ENCODE measurements at regions not wholly inside any gene's neighbourhood (a gene's known extent, or its start where the extent isn't known, plus 50 kb on each side); places are given as distances from the start of the nearest gene placed in this dataset.
"Not testable (repeated sequence)": the region's sequence is repeated elsewhere in the genome, so short reads cannot be mapped to it uniquely, and the experiment has no call there.

DNA sequence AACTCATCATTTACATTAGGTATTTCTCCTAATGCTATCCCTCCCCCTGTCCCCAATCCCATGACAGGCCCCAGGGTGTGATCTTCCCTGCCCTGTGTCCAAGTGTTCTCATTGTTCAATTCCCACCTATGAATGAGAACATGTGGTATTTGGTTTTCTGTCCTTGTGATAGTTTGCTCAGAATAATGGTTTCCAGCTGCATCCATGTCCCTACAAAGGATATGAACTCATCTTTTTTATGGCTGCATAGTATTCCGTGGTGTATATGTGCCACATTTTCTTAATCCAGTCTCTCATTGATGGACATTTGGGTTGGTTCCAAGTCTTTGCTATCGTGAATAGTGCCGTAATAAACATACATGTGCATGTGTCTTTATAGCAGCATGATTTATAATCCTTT lies 113.0 kb upstream of the CHD6 start:
- DNase-seq; intact Hi-C loops (cut with micrococcal nuclease); H3K27ac Mint-ChIP-seq; H3K27me3 Mint-ChIP-seq; H3K4me3 Mint-ChIP-seq; H3K9me3 Mint-ChIP-seq; H3K4me1 Mint-ChIP-seq; H3K36me3 Mint-ChIP-seq (ENCODE audit: low read depth): not testable (repeated sequence)

DNA sequence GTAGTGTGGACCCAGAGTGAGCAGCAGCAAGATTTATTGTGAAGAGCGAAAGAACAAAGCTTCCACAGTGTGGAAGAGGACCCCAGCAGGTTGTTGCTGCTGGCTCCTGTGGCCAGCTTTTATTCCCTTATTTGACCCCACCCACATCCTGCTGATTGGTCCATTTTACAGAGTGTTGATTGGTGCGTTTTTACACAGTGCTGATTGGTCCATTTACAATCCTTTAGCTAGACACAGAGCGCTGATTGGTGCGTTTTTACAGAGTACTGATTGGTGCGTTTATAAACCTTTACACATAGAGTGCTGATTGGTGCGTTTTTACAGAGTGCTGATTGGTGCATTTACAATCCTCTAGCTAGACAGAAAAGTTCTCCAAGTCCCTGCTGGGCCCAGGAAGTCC lies 109.5 kb upstream of the CHD6 start:
- DNase-seq; intact Hi-C loops (cut with micrococcal nuclease); H3K27me3 Mint-ChIP-seq; H3K36me3 Mint-ChIP-seq (ENCODE audit: low read depth); H3K4me1 Mint-ChIP-seq; H3K9me3 Mint-ChIP-seq; H3K4me3 Mint-ChIP-seq; H3K27ac Mint-ChIP-seq: not testable (repeated sequence)

DNA sequence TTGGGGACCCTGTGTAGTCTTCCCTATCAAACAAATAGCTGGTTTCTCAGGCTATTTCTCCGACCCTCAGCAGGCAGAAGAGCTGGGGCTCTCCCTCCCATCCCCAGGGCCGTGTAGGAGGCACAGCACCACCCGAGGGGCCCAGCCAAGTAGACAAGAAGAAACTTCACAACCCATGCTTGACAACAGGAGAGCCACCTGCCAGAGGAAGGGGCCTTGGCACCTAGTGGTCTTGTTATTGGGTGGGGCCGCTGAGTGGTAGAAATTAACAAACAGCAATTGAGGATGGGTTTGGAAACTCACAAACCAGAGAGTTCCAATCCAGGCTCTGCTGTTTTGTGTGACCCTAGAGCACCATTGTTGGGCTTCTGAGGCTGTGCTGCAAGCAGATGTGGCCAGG lies 108.5 kb upstream of the CHD6 start:
- H3K27me3 Mint-ChIP-seq, result no peaks in the 10 kb centered on the region
- intact Hi-C loops (cut with micrococcal nuclease), result no loop called here
- no peak overlapping the region for H3K27ac Mint-ChIP-seq
- no peaks in the 10 kb centered on the region for H3K4me1 Mint-ChIP-seq
- H3K36me3 Mint-ChIP-seq (ENCODE audit: low read depth), result no peaks in the 10 kb centered on the region
- H3K4me3 Mint-ChIP-seq, result no peak overlapping the region
- H3K9me3 Mint-ChIP-seq, result no peaks in the 10 kb centered on the region
- no peak for DNase-seq

DNA sequence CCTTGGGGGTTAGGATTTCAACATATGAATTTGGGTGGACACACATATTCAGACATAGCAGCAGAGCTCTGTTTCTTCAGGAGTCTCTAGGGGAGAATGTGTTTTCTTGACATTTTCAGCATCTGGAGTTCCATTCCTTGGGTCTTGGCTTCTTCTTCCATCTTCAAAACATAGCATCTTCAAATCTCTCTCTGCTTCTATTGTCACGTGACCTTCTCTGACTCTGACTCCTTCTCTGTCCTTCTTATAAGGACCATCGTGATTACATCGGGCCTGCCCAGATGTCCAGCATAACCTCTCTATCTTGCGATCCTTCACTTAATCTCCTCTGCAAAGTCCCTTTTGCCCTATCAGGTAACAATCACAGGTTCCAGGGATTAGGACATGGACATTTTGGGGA lies 101.0 kb upstream of the CHD6 start:
- Mint-ChIP-seq H3K9me3 (no peaks in the 10 kb centered on the region), H3K27ac (no peak overlapping the region), H3K4me1 (no peaks in the 10 kb centered on the region), H3K4me3 (no peak overlapping the region), H3K36me3 (ENCODE audit: low read depth) (no peaks in the 10 kb centered on the region), H3K27me3 (peaks cover 2% of the 10 kb centered on the region)
- intact Hi-C loops (cut with micrococcal nuclease), result no loop called here
- DNase-seq, result no peak

DNA sequence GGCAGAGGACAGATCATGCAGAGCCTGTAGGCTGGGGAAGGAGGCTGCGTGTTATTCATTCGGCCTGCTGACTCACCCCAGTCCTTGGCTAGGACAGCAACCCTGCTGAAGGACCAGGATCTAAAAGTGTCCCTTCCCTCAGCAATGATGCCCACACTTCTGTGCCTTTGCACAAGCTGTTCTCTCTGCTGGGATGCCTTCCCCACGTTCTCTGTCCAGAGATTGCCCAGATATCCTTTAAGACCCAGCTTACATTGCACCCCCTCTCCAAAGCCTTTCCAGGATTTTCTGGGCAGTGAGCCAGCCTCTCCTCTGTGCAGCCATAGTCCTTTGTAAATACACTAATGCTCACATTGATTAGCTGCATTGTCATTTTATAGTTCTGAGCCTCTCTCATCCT lies 99.3 kb upstream of the CHD6 start:
- Mint-ChIP-seq H3K9me3 (no peaks in the 10 kb centered on the region), H3K4me3 (no peak overlapping the region), H3K27me3 (peaks cover 9% of the 10 kb centered on the region), H3K27ac (no peak overlapping the region), H3K36me3 (ENCODE audit: low read depth) (no peaks in the 10 kb centered on the region), H3K4me1 (no peaks in the 10 kb centered on the region)
- intact Hi-C loops (cut with micrococcal nuclease), result no loop called here
- no peak for DNase-seq

DNA sequence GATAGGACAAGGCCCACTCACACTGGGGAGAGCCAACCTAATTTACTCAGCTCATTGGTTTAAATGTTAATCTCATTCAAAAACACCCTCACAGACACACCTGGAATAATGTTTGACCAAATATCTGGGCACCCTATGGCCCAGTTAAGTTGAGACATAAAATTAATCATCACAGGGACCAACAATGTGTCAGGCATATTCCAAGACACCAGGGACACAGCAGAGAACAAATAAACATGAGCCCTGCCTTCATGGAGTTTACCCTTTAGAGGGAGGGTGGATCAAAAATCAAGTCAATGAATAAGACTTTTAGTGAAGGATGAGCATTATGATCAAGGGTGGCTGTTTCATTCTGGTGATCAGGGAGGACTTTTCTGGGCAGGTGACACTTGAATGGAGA lies 98.7 kb upstream of the CHD6 start:
- Mint-ChIP-seq H3K4me1 (no peaks in the 10 kb centered on the region), H3K27ac (no peak overlapping the region), H3K36me3 (ENCODE audit: low read depth) (no peaks in the 10 kb centered on the region), H3K4me3 (no peak overlapping the region), H3K27me3 (peaks cover 9% of the 10 kb centered on the region), H3K9me3 (no peaks in the 10 kb centered on the region)
- DNase-seq, result no peak
- intact Hi-C loops (cut with micrococcal nuclease), result no loop called here

DNA sequence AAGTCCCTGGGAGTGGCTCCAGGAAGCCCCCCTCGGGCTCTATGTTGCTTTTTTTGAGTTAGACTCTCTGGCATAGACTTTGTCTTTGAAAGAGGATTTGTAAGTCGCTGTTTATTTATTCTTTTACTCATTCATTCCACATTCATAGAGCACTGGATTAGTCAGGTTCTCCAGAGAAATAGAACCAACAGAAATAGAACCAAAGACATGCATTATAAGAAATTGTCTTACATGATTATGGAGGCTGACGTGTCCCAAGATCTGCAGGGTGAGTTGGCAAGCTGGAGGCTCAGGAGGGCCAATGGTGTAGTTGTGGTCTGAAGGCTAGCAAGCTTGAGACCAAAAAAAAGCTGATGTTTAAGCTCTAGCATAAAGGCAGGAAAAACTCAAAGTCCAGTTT lies 98.3 kb upstream of the CHD6 start:
- Mint-ChIP-seq H3K4me1 (no peaks in the 10 kb centered on the region), H3K9me3 (no peaks in the 10 kb centered on the region), H3K36me3 (ENCODE audit: low read depth) (no peaks in the 10 kb centered on the region), H3K4me3 (no peak overlapping the region), H3K27me3 (peaks cover 9% of the 10 kb centered on the region), H3K27ac (no peak overlapping the region)
- DNase-seq, result no peak
- intact Hi-C loops (cut with micrococcal nuclease), result no loop called here

DNA sequence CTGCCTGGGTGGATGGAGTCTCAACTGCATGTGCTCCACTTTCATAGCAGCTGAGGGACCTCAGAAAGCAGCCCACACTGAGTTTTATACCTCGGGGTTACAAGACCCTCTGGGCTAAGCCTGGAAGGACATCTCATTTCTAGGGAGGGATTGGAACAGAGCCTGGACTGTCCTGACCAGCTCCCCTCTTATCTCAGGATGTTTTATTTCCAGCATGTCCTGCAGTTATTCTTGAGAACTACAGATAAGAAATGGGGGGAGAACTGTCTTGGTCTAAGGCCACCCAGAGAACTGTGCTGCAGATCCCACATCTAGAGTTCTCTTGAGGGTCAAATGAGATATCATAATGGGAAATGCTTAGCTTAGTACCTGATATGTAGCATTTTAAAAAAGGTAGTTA lies 97.3 kb upstream of the CHD6 start:
- no peaks in the 10 kb centered on the region for H3K9me3 Mint-ChIP-seq
- intact Hi-C loops (cut with micrococcal nuclease), result no loop called here
- H3K4me3 Mint-ChIP-seq, result no peak overlapping the region
- peaks cover 9% of the 10 kb centered on the region for H3K27me3 Mint-ChIP-seq
- no peaks in the 10 kb centered on the region for H3K4me1 Mint-ChIP-seq
- no peaks in the 10 kb centered on the region for H3K36me3 Mint-ChIP-seq (ENCODE audit: low read depth)
- no peak overlapping the region for H3K27ac Mint-ChIP-seq
- DNase-seq, result no peak

DNA sequence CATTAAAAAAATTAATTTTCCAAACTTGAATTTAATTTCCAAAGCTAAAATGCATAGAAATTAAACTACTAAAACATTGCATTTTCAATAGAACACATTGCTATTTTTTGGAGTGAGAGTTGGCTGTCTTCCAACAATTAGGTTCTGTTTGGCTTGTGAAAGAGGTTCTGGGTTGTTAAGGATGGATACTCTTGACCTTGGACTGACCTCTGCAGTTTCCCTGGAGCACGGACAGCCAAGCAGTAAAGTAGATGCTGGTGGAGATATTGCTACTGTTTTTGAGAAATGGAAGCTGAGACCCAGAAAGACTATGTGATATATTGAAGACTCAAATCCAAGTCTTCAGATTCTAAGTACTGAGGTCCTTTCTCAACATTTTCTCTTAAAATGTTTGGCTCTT lies 95.9 kb upstream of the CHD6 start:
- H3K27me3 Mint-ChIP-seq, result peaks cover 9% of the 10 kb centered on the region
- intact Hi-C loops (cut with micrococcal nuclease), result no loop called here
- no peaks in the 10 kb centered on the region for H3K9me3 Mint-ChIP-seq
- H3K27ac Mint-ChIP-seq, result no peak overlapping the region
- DNase-seq, result no peak
- H3K4me1 Mint-ChIP-seq, result no peaks in the 10 kb centered on the region
- H3K4me3 Mint-ChIP-seq, result no peak overlapping the region
- no peaks in the 10 kb centered on the region for H3K36me3 Mint-ChIP-seq (ENCODE audit: low read depth)

DNA sequence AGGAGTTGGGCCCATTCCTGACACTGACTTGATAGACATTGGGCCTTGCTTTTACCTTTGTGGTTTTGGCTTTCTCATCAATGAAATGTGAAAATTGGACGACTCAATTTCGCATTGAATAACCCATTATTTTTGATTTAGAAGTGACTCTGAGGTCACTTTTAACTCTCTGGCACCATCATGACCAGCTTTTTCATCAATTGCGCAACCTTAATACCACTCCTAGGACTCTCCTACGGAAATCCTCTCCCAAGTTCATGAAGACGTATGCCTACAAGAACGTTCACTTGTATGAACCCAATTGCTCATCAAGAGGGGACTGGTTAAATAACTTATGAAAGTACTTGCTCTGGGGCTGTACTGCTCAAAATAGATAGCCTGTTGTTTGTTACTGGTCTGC lies 86.7 kb upstream of the CHD6 start:
- Mint-ChIP-seq H3K9me3 (no peaks in the 10 kb centered on the region), H3K27ac (no peak overlapping the region), H3K27me3 (peaks cover 4% of the 10 kb centered on the region), H3K4me3 (no peak overlapping the region), H3K4me1 (no peaks in the 10 kb centered on the region), H3K36me3 (ENCODE audit: low read depth) (no peaks in the 10 kb centered on the region)
- no peak for DNase-seq
- intact Hi-C loops (cut with micrococcal nuclease), result no loop called here

DNA sequence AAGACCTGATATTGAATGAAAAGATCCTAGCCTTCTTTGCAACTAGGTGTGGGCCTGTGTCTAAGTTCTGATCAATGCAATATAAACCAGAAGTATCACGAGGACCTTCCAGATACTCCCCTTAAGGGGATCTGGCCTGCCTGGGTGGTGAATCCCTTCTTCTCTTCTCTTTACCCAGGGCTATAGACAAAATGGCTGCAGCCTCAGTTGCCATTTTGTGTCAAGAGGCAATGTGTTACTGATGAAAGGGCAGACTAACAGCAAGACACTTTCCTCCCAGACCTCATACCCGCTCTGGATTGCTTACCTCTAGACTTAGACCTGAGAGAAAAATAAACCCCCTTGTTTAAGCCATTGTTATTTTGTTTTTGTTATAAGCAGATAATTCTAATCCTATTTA lies 84.5 kb upstream of the CHD6 start:
- Mint-ChIP-seq H3K36me3 (ENCODE audit: low read depth) (no peaks in the 10 kb centered on the region), H3K9me3 (no peaks in the 10 kb centered on the region)
- intact Hi-C loops (cut with micrococcal nuclease), result no loop called here

DNA sequence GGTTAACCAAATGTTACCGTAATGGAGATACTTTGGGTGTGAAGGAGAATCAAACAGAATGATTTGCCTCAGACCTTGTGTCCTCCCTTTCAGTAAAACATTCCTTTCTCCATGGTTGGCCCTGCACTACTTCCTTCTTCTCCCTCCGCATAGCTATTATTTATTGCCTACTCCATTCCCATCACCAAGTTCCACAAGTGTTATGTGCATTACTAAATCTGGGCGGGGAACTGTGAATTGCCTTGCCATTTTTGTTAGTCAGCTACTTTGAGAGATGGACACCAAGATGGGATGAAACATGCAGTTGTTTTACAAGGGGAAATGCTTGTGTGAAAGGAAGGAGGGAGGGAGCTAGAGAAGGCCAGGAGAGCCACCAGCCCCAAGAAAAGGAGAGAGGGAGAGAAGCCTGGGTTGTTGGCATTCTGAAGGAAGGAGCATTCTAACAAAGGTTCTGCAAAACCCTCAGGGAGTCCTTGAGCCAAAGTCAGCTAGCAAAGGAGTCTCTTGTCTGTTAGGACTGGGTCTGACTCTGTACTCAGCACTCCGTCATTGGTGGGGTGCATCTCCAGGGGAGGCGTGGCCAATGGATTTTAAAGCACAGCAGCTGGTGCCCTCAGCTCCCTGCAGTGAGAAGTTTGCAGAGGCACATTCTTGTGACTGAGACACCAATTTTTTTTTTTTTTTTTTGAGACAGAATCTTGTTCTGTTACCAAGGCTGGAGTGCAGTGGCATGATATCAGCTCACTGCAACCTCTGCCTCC lies 83.6 kb upstream of the CHD6 start:
- no peaks in the 10 kb centered on the region for H3K9me3 Mint-ChIP-seq
- H3K4me3 Mint-ChIP-seq, result no peak overlapping the region
- H3K27me3 Mint-ChIP-seq, result peaks cover 6% of the 10 kb centered on the region
- no peaks in the 10 kb centered on the region for H3K36me3 Mint-ChIP-seq (ENCODE audit: low read depth)
- DNase-seq, result no peak
- H3K4me1 Mint-ChIP-seq, result peaks cover 2% of the 10 kb centered on the region
- intact Hi-C loops (cut with micrococcal nuclease), result no loop called here
- H3K27ac Mint-ChIP-seq, result no peak overlapping the region

More for the DNA sequence above, 84.5 kb upstream of the CHD6 start:
- Mint-ChIP-seq H3K4me1 (peaks cover under 1% of the 10 kb centered on the region), H3K27me3 (peaks cover 5% of the 10 kb centered on the region), H3K4me3 (no peak overlapping the region), H3K27ac (no peak overlapping the region)
- no peak for DNase-seq

DNA sequence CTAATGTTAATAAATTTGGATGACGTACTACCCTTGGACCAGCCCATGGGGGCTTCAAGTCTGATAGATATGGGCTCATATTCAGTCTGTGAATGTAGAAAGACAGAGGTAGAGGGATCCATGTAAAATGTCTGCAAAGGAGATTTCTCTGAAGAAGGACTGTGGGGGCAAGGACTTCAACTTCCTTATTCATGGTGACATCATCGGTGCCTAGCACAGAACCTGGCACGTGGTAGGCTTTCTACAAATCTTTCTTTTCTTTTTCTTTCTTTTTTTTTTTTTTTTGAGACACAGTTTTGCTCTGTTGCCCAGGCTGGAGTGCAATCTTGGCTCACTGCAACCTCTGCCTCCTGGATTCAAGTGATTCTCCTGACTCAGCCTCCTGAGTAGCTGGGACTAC lies 81.5 kb upstream of the CHD6 start:
- intact Hi-C loops (cut with micrococcal nuclease), result loop anchor here (10.0 kb wide), 3 partner anchors 355 to 565 kb away; partner anchors contain the start of genes LPIN3 and PLCG1
- H3K36me3 Mint-ChIP-seq (ENCODE audit: low read depth); H3K4me3 Mint-ChIP-seq; H3K4me1 Mint-ChIP-seq; H3K27me3 Mint-ChIP-seq; H3K27ac Mint-ChIP-seq; H3K9me3 Mint-ChIP-seq; DNase-seq: not testable (repeated sequence)

DNA sequence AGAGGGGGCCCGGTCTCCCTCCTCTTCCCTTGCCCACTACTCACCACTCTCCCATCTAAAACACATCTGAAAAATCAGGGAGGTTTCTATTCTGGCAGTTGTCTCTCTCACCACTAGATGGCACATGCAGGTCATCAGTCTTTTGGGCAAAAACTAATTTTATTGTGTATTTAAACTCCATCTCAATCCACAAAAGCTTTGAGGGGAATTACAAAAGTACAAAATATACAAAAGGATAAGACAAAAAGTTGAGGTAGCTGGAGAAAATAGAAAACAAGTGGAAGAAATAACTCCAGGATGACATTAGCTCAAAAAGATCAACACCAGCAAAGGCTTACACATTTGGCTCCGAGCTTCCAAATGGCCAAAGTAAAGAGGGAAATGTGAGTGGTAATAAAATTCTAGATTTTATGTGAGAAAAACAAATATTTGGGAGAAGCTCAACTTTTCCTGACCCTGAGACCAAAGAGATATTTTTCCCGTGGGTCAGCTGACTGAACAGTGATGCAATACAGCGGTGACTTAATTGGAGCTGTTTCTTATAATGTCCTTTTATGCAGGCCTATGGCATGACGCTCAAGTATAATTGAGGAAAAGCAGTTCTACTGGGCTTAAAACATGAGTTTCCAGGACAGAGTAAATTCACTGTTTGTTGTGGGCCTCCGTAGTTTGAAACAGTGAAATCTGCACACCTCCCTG lies 79.8 kb upstream of the CHD6 start:
- DNase-seq, result peak; percentile 75

More for the DNA sequence above, 79.8 kb upstream of the CHD6 start:
- peaks cover 2% of the 10 kb centered on the region for H3K27me3 Mint-ChIP-seq
- peaks cover 15% of the 10 kb centered on the region for H3K4me1 Mint-ChIP-seq
- no peak overlapping the region for H3K27ac Mint-ChIP-seq
- no peak overlapping the region for H3K4me3 Mint-ChIP-seq
- no peaks in the 10 kb centered on the region for H3K36me3 Mint-ChIP-seq (ENCODE audit: low read depth)
- intact Hi-C loops (cut with micrococcal nuclease), result loop anchor here (10.0 kb wide), 3 partner anchors 353 to 563 kb away; partner anchors contain the start of genes LPIN3 and PLCG1
- H3K9me3 Mint-ChIP-seq, result peaks cover 5% of the 10 kb centered on the region
